ENCODE measurements at regions not wholly inside any gene's neighbourhood (a gene's known extent, or its start where the extent isn't known, plus 50 kb on each side); places are given as distances from the start of the nearest gene placed in this dataset.

DNA sequence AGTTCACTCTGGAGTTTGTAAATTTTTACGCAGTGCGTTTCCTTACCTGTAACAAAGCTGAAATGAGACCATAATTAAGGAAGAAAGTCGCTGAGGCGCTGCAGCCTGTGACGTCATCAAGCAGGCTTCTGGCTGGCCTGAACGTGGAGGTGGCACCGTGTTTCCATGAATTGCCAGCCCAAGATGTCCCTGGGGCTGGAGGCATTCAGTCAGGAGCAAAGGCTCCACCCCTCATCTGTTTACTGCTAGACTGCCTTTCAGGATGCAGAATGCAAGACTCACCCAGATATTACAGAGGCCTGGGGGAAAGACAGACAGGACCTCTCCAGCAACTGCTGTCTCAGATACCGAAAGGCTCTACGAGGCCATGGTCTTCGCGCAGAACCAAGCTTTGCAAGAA, 424.6 kb downstream of the TSHZ3 start:
- H3K9ac ChIP-seq: no peak overlapping the region
- H3K9me3 Mint-ChIP-seq: no peaks in the 10 kb centered on the region
- no peaks in the 10 kb centered on the region for H4K20me1 ChIP-seq (ENCODE audit: low read depth)
- H3K9me3 ChIP-seq (ENCODE audit: low read depth): no peaks in the 10 kb centered on the region
- no peaks in the 10 kb centered on the region for H3K4me1 ChIP-seq
- no peaks in the 10 kb centered on the region for H3K27me3 Mint-ChIP-seq (ENCODE audit: insufficient read depth, low read depth)
- H3K4me2 ChIP-seq: no peak overlapping the region
- H3F3A ChIP-seq (ENCODE audit: low read depth): no peaks in the 10 kb centered on the region
- H3K27me3 ChIP-seq: peaks cover 12% of the 10 kb centered on the region
- H3K27ac ChIP-seq: no peak overlapping the region
- H3K4me1 Mint-ChIP-seq: no peaks in the 10 kb centered on the region
- no peak overlapping the region for H3K4me3 Mint-ChIP-seq
- no peaks in the 10 kb centered on the region for H3K36me3 ChIP-seq
- H3K4me3 ChIP-seq: no peak overlapping the region
- TF ChIP-seq EZH2 (IDR thresholded peaks at IDR 0.05) (no peak), EZH2phosphoT487 (IDR thresholded peaks at IDR 0.05) (no peak)
- TF ChIP-seq, protein P1, sequence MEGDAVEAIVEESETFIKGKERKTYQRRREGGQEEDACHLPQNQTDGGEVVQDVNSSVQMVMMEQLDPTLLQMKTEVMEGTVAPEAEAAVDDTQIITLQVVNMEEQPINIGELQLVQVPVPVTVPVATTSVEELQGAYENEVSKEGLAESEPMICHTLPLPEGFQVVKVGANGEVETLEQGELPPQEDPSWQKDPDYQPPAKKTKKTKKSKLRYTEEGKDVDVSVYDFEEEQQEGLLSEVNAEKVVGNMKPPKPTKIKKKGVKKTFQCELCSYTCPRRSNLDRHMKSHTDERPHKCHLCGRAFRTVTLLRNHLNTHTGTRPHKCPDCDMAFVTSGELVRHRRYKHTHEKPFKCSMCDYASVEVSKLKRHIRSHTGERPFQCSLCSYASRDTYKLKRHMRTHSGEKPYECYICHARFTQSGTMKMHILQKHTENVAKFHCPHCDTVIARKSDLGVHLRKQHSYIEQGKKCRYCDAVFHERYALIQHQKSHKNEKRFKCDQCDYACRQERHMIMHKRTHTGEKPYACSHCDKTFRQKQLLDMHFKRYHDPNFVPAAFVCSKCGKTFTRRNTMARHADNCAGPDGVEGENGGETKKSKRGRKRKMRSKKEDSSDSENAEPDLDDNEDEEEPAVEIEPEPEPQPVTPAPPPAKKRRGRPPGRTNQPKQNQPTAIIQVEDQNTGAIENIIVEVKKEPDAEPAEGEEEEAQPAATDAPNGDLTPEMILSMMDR (IDR thresholded peaks at IDR 0.05): no peak
- no peaks in the 10 kb centered on the region for H3K79me2 ChIP-seq (ENCODE audit: low read depth)
- H3K27ac Mint-ChIP-seq: no peak overlapping the region
- H3K36me3 Mint-ChIP-seq: no peaks in the 10 kb centered on the region
- DNase-seq (ENCODE audit: low spot score): no peak
- H2AFZ ChIP-seq (replicated peaks): no peak overlapping the region

DNA sequence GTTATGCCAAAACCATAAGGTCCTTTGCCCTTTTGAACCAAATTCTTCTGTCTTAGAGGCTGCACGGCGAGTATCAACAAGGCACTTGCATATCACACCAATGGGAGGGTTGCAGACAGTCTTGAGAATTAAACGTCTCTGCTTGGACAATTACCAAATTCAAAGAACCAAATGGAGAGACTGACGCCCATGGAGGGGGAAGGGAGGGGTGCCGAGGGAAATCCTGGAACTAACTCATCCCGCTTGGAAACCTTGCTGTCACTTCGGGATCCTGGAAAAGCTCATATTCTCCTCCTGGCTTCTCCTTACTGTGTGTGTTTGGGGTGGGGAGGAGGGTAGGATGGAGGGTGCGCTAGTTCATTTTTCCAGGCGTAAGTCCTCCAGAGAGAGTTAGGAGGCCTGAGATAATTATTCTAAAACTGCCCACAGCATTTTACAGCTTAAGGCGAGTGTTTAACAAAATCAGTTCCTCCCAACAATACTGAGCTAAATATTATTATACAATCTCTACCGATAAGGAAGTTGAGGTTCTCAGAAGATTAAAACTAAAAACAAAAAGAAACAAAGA, 425.1 kb downstream of the TSHZ3 start:
- TF ChIP-seq EZH2phosphoT487 (IDR thresholded peaks at IDR 0.05) (no peak), EZH2 (IDR thresholded peaks at IDR 0.05) (no peak)
- TF ChIP-seq, protein P1 (IDR thresholded peaks at IDR 0.05): no peak
- no peaks in the 10 kb centered on the region for H4K20me1 ChIP-seq (ENCODE audit: low read depth)
- no peak overlapping the region for H2AFZ ChIP-seq (replicated peaks)
- H3K27ac ChIP-seq: no peak overlapping the region
- no peak overlapping the region for H3K9ac ChIP-seq
- Mint-ChIP-seq H3K4me1 (no peaks in the 10 kb centered on the region), H3K36me3 (no peaks in the 10 kb centered on the region), H3K9me3 (no peaks in the 10 kb centered on the region), H3K27ac (no peak overlapping the region), H3K27me3 (ENCODE audit: insufficient read depth, low read depth) (no peaks in the 10 kb centered on the region), H3K4me3 (no peak overlapping the region)
- H3K36me3 ChIP-seq: no peaks in the 10 kb centered on the region
- H3K4me2 ChIP-seq: no peak overlapping the region
- no peaks in the 10 kb centered on the region for H3F3A ChIP-seq (ENCODE audit: low read depth)
- DNase-seq (ENCODE audit: low spot score): no peak
- H3K27me3 ChIP-seq: peaks cover 12% of the 10 kb centered on the region
- H3K4me3 ChIP-seq: no peak overlapping the region
- H3K4me1 ChIP-seq: no peaks in the 10 kb centered on the region
- H3K79me2 ChIP-seq (ENCODE audit: low read depth): no peaks in the 10 kb centered on the region
- no peaks in the 10 kb centered on the region for H3K9me3 ChIP-seq (ENCODE audit: low read depth)

DNA sequence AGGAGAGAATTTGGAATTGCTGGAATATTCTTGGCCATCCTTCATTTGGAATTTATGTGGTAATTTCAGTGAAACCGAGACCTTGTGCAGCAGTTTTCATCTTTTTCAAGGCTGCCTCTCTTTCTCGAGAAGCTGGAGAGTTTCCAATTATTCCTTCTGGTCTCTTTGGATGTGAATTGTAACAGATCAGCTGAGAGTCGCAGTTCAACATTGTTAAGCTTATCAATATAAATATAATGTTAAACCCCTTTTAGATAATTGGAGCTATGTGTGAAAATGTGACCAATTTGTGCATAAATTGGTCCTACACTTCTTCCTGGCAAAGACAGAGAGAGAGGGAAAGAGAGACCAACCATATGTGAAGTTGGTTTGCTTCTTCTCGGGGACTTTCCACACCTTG, 425.6 kb downstream of the TSHZ3 start:
- H3K4me3 Mint-ChIP-seq: no peak overlapping the region
- no peak overlapping the region for H3K27ac Mint-ChIP-seq
- H3K27ac ChIP-seq: no peak overlapping the region
- H3K9me3 ChIP-seq (ENCODE audit: low read depth): no peaks in the 10 kb centered on the region
- H3K4me3 ChIP-seq: no peak overlapping the region
- H3K9me3 Mint-ChIP-seq: no peaks in the 10 kb centered on the region
- no peaks in the 10 kb centered on the region for H3K36me3 Mint-ChIP-seq
- no peaks in the 10 kb centered on the region for H3F3A ChIP-seq (ENCODE audit: low read depth)
- H3K79me2 ChIP-seq (ENCODE audit: low read depth): no peaks in the 10 kb centered on the region
- TF ChIP-seq EZH2phosphoT487 (IDR thresholded peaks at IDR 0.05): no peak
- TF ChIP-seq, protein P1 (IDR thresholded peaks at IDR 0.05): no peak
- no peak for TF ChIP-seq EZH2 (IDR thresholded peaks at IDR 0.05)
- H3K9ac ChIP-seq: no peak overlapping the region
- no peak for DNase-seq (ENCODE audit: low spot score)
- H3K27me3 ChIP-seq: peaks cover 12% of the 10 kb centered on the region
- no peaks in the 10 kb centered on the region for H3K4me1 Mint-ChIP-seq
- H3K4me2 ChIP-seq: no peak overlapping the region
- H3K4me1 ChIP-seq: no peaks in the 10 kb centered on the region
- no peak overlapping the region for H2AFZ ChIP-seq (replicated peaks)
- peaks cover 2% of the 10 kb centered on the region for H3K27me3 Mint-ChIP-seq (ENCODE audit: insufficient read depth, low read depth)
- no peaks in the 10 kb centered on the region for H3K36me3 ChIP-seq
- no peaks in the 10 kb centered on the region for H4K20me1 ChIP-seq (ENCODE audit: low read depth)

Measured in neural progenitor cell (in vitro differentiated cells).